Ectodermal cell (in vitro differentiated cells): ENCODE measurements at regions not wholly inside any gene's neighbourhood (a gene's known extent, or its start where the extent isn't known, plus 50 kb on each side); places are given as distances from the start of the nearest gene placed in this dataset.
"Not testable (repeated sequence)": the region's sequence is repeated elsewhere in the genome, so short reads cannot be mapped to it uniquely, and the experiment has no call there.

Experiments used
- H3K27ac ChIP-seq: 2 replicates; pipeline ENCODE4 v1.7.0; 2013; ENCODE audit warnings: mild to moderate bottlenecking, low read depth, low read length; ENCODE audit not compliant: insufficient read depth, poor library complexity, severe bottlenecking
- H3K27me3 ChIP-seq: 2 replicates; pipeline ENCODE4 v1.7.0; 2013; ENCODE audit warnings: mild to moderate bottlenecking, low read length; ENCODE audit not compliant: insufficient read depth, control insufficient read depth, poor library complexity, severe bottlenecking
- H3K36me3 ChIP-seq: one replicate; pipeline ENCODE4 v1.7.0; 2013; ENCODE audit warnings: low read length; ENCODE audit not compliant: control insufficient read depth, insufficient read depth
- H3K4me1 ChIP-seq: one replicate; pipeline ENCODE4 v1.7.0; 2013; ENCODE audit warnings: low read length; ENCODE audit not compliant: control insufficient read depth, insufficient read depth
- H3K4me3 ChIP-seq: 2 replicates; pipeline ENCODE4 v1.7.0; 2013; ENCODE audit warnings: low read depth, low read length, control low read depth; ENCODE audit not compliant: insufficient read depth
- H3K9me3 ChIP-seq: 2 replicates; pipeline ENCODE4 v1.7.0; 2013; ENCODE audit warnings: mild to moderate bottlenecking, low read length, moderate library complexity; ENCODE audit not compliant: control insufficient read depth
- WGBS, 2 experiments: methylation state at CpG; one replicate each; pipeline ENCODE4 v1.1.7; 2013; ENCODE audit warnings: missing lambda C conversion rate in 2 of 2; 5-methylcytosine and 5-hydroxymethylcytosine counted together

GRCh38 chr7:410395-410910 is 109.2 kb downstream of the PDGFA start:
- Histone ChIP-seq H3K36me3 (no peaks in the 10 kb centered on the region), H3K4me1 (peaks cover 8% of the 10 kb centered on the region), H3K4me3 (no peak overlapping the region), H3K27me3 (no peaks in the 10 kb centered on the region), H3K9me3 (no peaks in the 10 kb centered on the region), H3K27ac (no peak overlapping the region)
- 90% methylated on average over 20 of the region's 20 CpGs for WGBS, 2 experiments

- not testable (repeated sequence) for H3K36me3 ChIP-seq, H3K9me3 ChIP-seq, H3K27me3 ChIP-seq, H3K4me1 ChIP-seq, H3K4me3 ChIP-seq, H3K27ac ChIP-seq
- WGBS, 2 experiments, result 94% methylated on average over 24 of the region's 24 CpGs
These were observed 108.5 kb downstream of the PDGFA start for GRCh38 chr7:411116-411515.

GRCh38 chr7:411677-412312 is 107.9 kb downstream of the PDGFA start:
- Histone ChIP-seq H3K9me3 (no peaks in the 10 kb centered on the region), H3K27ac (no peak overlapping the region), H3K4me1 (peaks cover 4% of the 10 kb centered on the region), H3K36me3 (no peaks in the 10 kb centered on the region), H3K4me3 (no peak overlapping the region), H3K27me3 (no peaks in the 10 kb centered on the region)
- 92 to 93% methylated on average over 29 of the region's 29 CpGs for WGBS, 2 experiments

- Histone ChIP-seq H3K27me3 (no peaks in the 10 kb centered on the region), H3K4me3 (no peak overlapping the region), H3K36me3 (no peaks in the 10 kb centered on the region), H3K9me3 (no peaks in the 10 kb centered on the region), H3K4me1 (peaks cover 4% of the 10 kb centered on the region), H3K27ac (no peak overlapping the region)
- WGBS, 2 experiments, result 94% methylated on average over 13 of the region's 13 CpGs
These were observed 107.3 kb downstream of the PDGFA start for GRCh38 chr7:412313-412710.

DNA sequence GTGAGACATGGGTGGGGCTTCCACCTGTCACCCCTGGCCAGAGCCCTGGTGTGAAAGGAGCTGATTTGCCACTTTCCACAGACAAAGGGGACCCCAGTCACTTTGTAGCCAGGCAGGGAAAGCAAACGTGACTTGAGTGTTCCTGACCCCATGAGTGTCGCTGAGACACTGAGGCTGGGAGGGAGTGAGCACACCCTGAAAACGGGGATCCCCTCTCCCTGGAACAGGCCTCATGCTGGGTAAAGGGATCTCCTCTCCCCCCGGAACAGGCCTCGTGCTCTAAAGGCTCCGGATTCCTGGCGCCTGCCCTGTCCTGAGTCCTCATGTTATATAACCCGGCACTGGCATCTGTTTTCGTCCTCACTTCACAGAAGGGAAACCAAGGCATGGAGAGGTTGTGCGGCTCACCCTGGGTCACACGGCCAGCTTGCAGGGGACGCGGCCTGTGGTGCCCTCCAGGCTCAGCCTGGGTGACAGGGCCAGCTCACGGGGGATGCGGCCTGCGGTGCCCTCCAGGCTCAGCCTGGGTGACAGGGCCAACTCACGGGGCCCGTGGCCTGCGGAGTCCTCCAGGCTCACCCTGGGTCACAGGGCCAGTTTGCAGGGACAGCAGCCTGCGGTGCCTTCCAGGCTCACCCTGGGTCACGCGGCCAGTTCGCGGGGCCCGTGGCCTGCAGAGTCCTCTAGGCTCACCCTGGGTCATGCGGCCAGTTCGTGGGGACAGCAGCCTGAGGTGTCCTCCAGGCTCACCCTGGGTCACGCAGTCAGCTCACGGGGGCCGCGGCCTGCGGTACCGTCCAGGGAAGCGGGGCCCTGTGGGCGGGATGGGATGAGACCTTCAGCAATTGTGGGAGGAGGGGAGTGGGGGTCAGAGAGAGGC is 104.7 kb downstream of the PDGFA start:
- WGBS, 2 experiments, result 94 to 95% methylated on average over 35 of the region's 35 CpGs

GRCh38 chr7:415646-416525 is 103.8 kb downstream of the PDGFA start:
- no peaks in the 10 kb centered on the region for H3K4me1 ChIP-seq
- no peak overlapping the region for H3K4me3 ChIP-seq
- H3K27ac ChIP-seq, result no peak overlapping the region
- H3K9me3 ChIP-seq, result no peaks in the 10 kb centered on the region
- no peaks in the 10 kb centered on the region for H3K36me3 ChIP-seq
- H3K27me3 ChIP-seq, result no peaks in the 10 kb centered on the region
- WGBS, 2 experiments, result 91 to 92% methylated on average over 35 of the region's 35 CpGs

More for the DNA sequence above, 104.7 kb downstream of the PDGFA start:
- no peak overlapping the region for H3K27ac ChIP-seq
- no peaks in the 10 kb centered on the region for H3K36me3 ChIP-seq
- no peaks in the 10 kb centered on the region for H3K4me1 ChIP-seq
- no peaks in the 10 kb centered on the region for H3K9me3 ChIP-seq
- H3K4me3 ChIP-seq, result no peak overlapping the region
- H3K27me3 ChIP-seq, result no peaks in the 10 kb centered on the region

DNA sequence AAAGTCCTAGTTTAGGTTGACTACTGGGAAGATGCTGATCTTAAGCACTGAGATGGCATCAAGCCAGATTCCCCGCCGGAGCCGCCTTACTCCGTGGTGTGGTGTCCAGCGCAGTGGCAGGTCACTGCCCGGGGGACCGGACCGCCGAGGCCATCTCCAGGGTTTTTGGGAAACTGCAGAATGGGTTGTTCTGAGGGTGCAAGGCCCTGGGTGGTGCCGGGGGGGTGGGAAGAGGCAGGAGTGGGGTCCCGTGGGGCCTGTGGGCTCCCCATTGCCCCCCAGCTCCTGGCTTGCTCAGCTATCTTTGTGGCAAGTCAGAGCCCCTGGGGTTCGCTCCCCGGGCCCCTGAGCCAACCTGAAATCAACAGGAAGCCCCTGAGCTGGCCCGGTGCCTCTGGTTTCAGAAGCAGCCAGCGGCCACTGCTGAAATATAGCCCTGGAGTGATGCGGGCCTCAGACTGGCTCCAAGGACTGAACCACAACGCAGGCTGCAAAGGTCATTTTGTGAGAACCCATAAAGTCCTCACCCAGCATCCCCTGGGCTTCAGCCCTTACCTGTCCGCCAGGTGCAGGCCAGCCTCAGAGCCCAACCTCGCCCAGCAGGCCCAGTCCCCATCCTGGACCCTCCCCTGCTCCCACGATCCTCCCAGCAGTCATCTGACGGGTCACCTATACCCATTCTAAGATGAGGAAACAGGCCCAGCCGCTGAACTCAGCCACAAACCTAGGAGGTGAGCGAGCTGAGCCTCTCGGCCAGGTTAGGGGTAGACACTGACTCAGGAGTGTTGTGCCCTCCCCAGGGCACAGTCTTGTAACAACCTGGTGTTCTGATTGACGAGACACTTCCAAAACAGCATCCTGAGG is 102.7 kb downstream of the PDGFA start:
- no peak overlapping the region for H3K4me3 ChIP-seq
- no peaks in the 10 kb centered on the region for H3K27me3 ChIP-seq
- no peaks in the 10 kb centered on the region for H3K9me3 ChIP-seq
- H3K4me1 ChIP-seq, result no peaks in the 10 kb centered on the region
- 93 to 94% methylated on average over 25 of the region's 25 CpGs for WGBS, 2 experiments
- no peak overlapping the region for H3K27ac ChIP-seq
- no peaks in the 10 kb centered on the region for H3K36me3 ChIP-seq

- 93 to 95% methylated on average over 5 of the region's 5 CpGs for WGBS, 2 experiments
- Histone ChIP-seq H3K9me3 (no peaks in the 10 kb centered on the region), H3K27me3 (no peaks in the 10 kb centered on the region)
These were observed 102.1 kb downstream of the PDGFA start for GRCh38 chr7:417625-417889.

DNA sequence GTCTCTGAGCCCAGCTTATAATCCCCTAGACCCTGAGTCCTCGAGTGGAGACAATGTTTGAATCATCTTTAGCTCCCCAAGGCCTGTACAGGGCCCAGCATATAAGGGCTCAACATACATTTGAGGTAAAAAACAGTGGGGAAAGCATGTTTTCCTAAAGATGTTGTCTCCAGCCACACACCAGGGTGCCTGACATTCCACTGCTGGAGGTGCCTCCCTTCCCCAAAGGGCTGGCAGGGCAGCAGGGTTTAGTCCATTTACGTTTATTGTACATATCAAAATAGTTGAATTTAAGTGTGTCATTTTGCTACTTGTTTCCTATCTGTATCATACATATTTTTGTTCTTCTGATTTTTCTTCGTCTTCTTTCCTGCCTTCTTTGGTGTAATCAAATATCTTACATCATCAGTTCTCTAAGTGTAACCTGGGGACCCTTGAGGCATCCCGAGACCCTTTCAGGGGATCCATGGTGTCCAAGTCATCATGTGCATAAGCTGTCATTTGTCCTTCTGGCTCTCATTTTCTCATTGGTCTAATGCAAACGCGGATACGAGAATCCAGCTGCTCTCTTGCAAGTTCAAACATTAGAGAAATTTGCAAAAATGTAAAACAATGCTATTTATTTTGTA is 101.6 kb downstream of the PDGFA start:
- WGBS, 2 experiments, result 97% methylated on average over 6 to 7 of the region's 7 CpGs
- Histone ChIP-seq H3K4me3 (no peak overlapping the region), H3K27me3 (no peaks in the 10 kb centered on the region), H3K27ac (no peak overlapping the region), H3K9me3 (no peaks in the 10 kb centered on the region), H3K36me3 (no peaks in the 10 kb centered on the region), H3K4me1 (no peaks in the 10 kb centered on the region)

More at GRCh38 chr7:417625-417889, 102.1 kb downstream of the PDGFA start:
- no peaks in the 10 kb centered on the region for H3K36me3 ChIP-seq
- H3K4me3 ChIP-seq, result no peak overlapping the region
- no peak overlapping the region for H3K27ac ChIP-seq
- H3K4me1 ChIP-seq, result no peaks in the 10 kb centered on the region
